CD14-positive monocyte (primary cell): ENCODE measurements at regions not wholly inside any gene's neighbourhood (a gene's known extent, or its start where the extent isn't known, plus 50 kb on each side); places are given as distances from the start of the nearest gene placed in this dataset. TPM values are rescaled to one million over a fixed set of nuclear protein-coding genes. Genes with fewer than 3 reads are reported as not detected.

Experiments
- DNase-seq, 3 donors: peaks; one replicate each; pipeline ENCODE4 v3.0.0-alpha.2; 2011 to 2022
- H2AFZ ChIP-seq: 2 replicates; pipeline ENCODE4 v1.6.0; 2012; ENCODE audit warnings: mild to moderate bottlenecking, low read depth, low read length, inconsistent platforms; ENCODE audit not compliant: insufficient read depth, poor library complexity, severe bottlenecking
- H3K27ac ChIP-seq, 2 donors: 1 replicate in 1 of 2; 2 replicates in 1 of 2; pipeline ENCODE4 v1.5.1; 2012 to 2013; ENCODE audit warnings: low read length in 2 of 2, control low read depth in 1 of 2, inconsistent platforms in 1 of 2, low read depth in 1 of 2, mild to moderate bottlenecking in 1 of 2
- H3K27me3 ChIP-seq, 2 donors: one replicate each; pipeline versions ENCODE4 v1.6.0 to v1.6.1; 2011 to 2013; ENCODE audit warnings: low read length in 2 of 2; ENCODE audit not compliant: control insufficient read depth in 2 of 2, insufficient read depth in 2 of 2
- H3K36me3 ChIP-seq, 2 donors: replicated peaks in 1 of 2; 1 replicate in 1 of 2; 2 replicates in 1 of 2; pipeline versions ENCODE4 v1.5.1 to v1.6.1; 2012 to 2013; ENCODE audit warnings: low read length in 2 of 2, control low read depth in 1 of 2, inconsistent platforms in 1 of 2, mild to moderate bottlenecking in 1 of 2; ENCODE audit not compliant: insufficient read depth in 2 of 2, control insufficient read depth in 1 of 2
- H3K4me1 ChIP-seq, 2 donors: 1 replicate in 1 of 2; 2 replicates in 1 of 2; pipeline versions ENCODE4 v1.5.1 to v1.6.1; 2012 to 2013; ENCODE audit warnings: low read length in 2 of 2, control low read depth in 1 of 2, inconsistent platforms in 1 of 2, mild to moderate bottlenecking in 1 of 2, moderate library complexity in 1 of 2; ENCODE audit not compliant: insufficient read depth in 2 of 2, control insufficient read depth in 1 of 2
- H3K4me2 ChIP-seq: replicated peaks from 2 replicates; pipeline ENCODE3; 2012; ENCODE audit warnings: low read length, moderate library complexity, mild to moderate bottlenecking; ENCODE audit not compliant: poor library complexity, severe bottlenecking; ENCODE audit errors: extremely low read depth
- H3K4me3 ChIP-seq, 3 experiments: fragments of 200-600 bp in 1 of 3; sonication (generic) in 1 of 3; replicated peaks in 1 of 3; 1 replicate in 2 of 3; 2 replicates in 1 of 3; pipeline ENCODE4 v1.5.1; 2011 to 2013; ENCODE audit warnings: low read length in 3 of 3, mild to moderate bottlenecking in 3 of 3, control low read depth in 2 of 3, low read depth in 2 of 3, inconsistent platforms in 1 of 3, moderate library complexity in 1 of 3
- H3K79me2 ChIP-seq: 2 replicates; pipeline ENCODE4 v1.6.0; 2012; ENCODE audit warnings: mild to moderate bottlenecking, control low read depth, inconsistent platforms, low read length, moderate library complexity; ENCODE audit not compliant: insufficient read depth
- H3K9ac ChIP-seq: 2 replicates; pipeline ENCODE4 v1.6.0; 2017; ENCODE audit warnings: low read length, mild to moderate bottlenecking; ENCODE audit not compliant: insufficient read depth, poor library complexity, severe bottlenecking
- H3K9me3 ChIP-seq, 2 donors: replicated peaks in 1 of 2; 1 replicate in 1 of 2; 2 replicates in 1 of 2; pipeline versions ENCODE4 v1.5.1 to v1.6.1; 2012 to 2013; ENCODE audit warnings: low read length in 2 of 2, control low read depth in 1 of 2; ENCODE audit not compliant: control insufficient read depth in 1 of 2, insufficient read depth in 1 of 2
- H4K20me1 ChIP-seq: 2 replicates; pipeline ENCODE4 v1.6.0; 2012; ENCODE audit warnings: mild to moderate bottlenecking, low read length, control low read depth, moderate library complexity; ENCODE audit not compliant: insufficient read depth
- H3K27ac Mint-ChIP-seq, 7 donors: one replicate each; pipeline ENCODE4 v1.8.0; 2020; ENCODE audit warnings: mild to moderate bottlenecking in 7 of 7, mixed read lengths in 7 of 7, moderate library complexity in 6 of 7, inconsistent platforms in 2 of 7
- H3K27me3 Mint-ChIP-seq, 3 donors: one replicate each; pipeline ENCODE4 v1.8.0; 2021 to 2022; ENCODE audit warnings: low read depth in 3 of 3, mild to moderate bottlenecking in 3 of 3, mixed read lengths in 3 of 3, moderate library complexity in 3 of 3, inconsistent platforms in 1 of 3
- H3K36me3 Mint-ChIP-seq, 2 donors: one replicate each; pipeline ENCODE4 v1.8.0; 2020; ENCODE audit warnings: mixed read lengths in 2 of 2, inconsistent platforms in 1 of 2, mild to moderate bottlenecking in 1 of 2
- H3K4me1 Mint-ChIP-seq: one replicate; pipeline ENCODE4 v1.8.0; 2020; ENCODE audit warnings: mild to moderate bottlenecking, mixed read lengths
- H3K4me3 Mint-ChIP-seq, 2 donors: one replicate each; pipeline ENCODE4 v1.8.0; 2020; ENCODE audit warnings: mild to moderate bottlenecking in 2 of 2, mixed read lengths in 2 of 2, moderate library complexity in 1 of 2
- H3K9me3 Mint-ChIP-seq, 7 donors: one replicate each; pipeline ENCODE4 v1.8.0; 2020 to 2022; ENCODE audit warnings: mixed read lengths in 7 of 7, mild to moderate bottlenecking in 6 of 7, moderate library complexity in 6 of 7, inconsistent platforms in 2 of 7
- CTCF ChIP-seq: fragments of 200-600 bp; IDR thresholded peaks from one replicate; pipeline ENCODE4 v1.8.0; 2022; ENCODE audit warnings: antibody characterized with exemption, mild to moderate bottlenecking
- WGBS: methylation state at CpG from one replicate; pipeline ENCODE4 v1.1.5; 2013; ENCODE audit warnings: missing lambda C conversion rate; ENCODE audit not compliant: insufficient coverage; 5-methylcytosine and 5-hydroxymethylcytosine counted together
- intact Hi-C, 2 donors: fragments of 100-400 bp; cut with micrococcal nuclease; formaldehyde crosslinking; loops; one replicate each; pipeline versions ENCODE4 v1.15.0 to v1.15.1; 2023
- small RNA-seq: library from RNA; depleted of rRNA; stranded (forward); fragments of <200 nt; gene quantifications from one replicate; pipeline ENCODE3, GENCODE V24; 2012; ENCODE audit warnings: low read depth; ENCODE audit not compliant: insufficient read length

- H3K9me3 Mint-ChIP-seq, result peaks cover 0 to 12% (median 5%) of the 10 kb centered on the region in 7 donors
Measured at GRCh38 chr3:98952404-98952803, 50.9 kb upstream of the DCBLD2 start.

More at GRCh38 chr3:98952404-98952803, 50.9 kb upstream of the DCBLD2 start:
- Mint-ChIP-seq H3K36me3 (no peaks in the 10 kb centered on the region), H3K27me3 (peaks cover 2 to 3% (median 3%) of the 10 kb centered on the region in 3 donors), H3K27ac (no peak overlapping the region), H3K4me3 (no peak overlapping the region), H3K4me1 (no peaks in the 10 kb centered on the region)
- Histone ChIP-seq H3K27ac (no peak overlapping the region), H3K79me2 (no peaks in the 10 kb centered on the region), H3K9me3 (peaks cover 0 to 3% of the 10 kb centered on the region in 2 donors), H3K4me3 (no peak overlapping the region), H2AFZ (no peak overlapping the region), H3K36me3 (no peaks in the 10 kb centered on the region), H4K20me1 (no peaks in the 10 kb centered on the region), H3K4me1 (no peaks in the 10 kb centered on the region), H3K4me2 (no peak overlapping the region), H3K9ac (no peak overlapping the region), H3K27me3 (no peaks in the 10 kb centered on the region)
- DNase-seq, result no peak
- no CpG with 5 or more reads among the region's 1 CpG for WGBS
- intact Hi-C loops, result no loop called here
- TF ChIP-seq CTCF, result no peak

Small RNAs in the stretch of these regions (small RNA-seq; reads per million reads assigned to genes)
- not detected for gene AC107297.1
- not detected for gene RF00066
